ENCODE measurements at regions not wholly inside any gene's neighbourhood (a gene's known extent, or its start where the extent isn't known, plus 50 kb on each side); places are given as distances from the start of the nearest gene placed in this dataset.
"Not testable (repeated sequence)": the region's sequence is repeated elsewhere in the genome, so short reads cannot be mapped to it uniquely, and the experiment has no call there.

GRCh38 chr2:51789918-51790317 is 758.0 kb upstream of the NRXN1 start:
- no peak for DNase-seq

GRCh38 chr2:51782921-51783765 is 751.2 kb upstream of the NRXN1 start:
- DNase-seq, result no peak

DNA sequence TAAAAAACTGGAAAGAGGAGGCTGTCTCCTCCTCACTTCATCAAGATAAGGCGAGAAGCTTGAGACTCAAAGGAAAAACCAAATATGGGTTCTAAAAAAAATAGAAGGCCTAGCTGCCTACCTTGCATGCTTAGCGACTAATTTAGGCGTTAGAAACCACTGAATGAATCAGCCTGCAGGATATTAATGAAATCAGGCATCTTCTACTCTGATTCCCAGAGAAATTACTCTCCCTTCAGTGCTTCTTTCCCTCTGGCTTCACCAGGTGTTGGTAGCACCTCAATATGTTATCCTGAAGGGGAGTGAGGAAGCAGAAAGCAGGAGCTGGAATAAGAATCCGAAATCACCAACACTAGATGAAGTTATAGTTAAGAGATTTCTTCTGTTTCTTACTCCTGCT is 749.8 kb upstream of the NRXN1 start:
- no peak for DNase-seq

DNA sequence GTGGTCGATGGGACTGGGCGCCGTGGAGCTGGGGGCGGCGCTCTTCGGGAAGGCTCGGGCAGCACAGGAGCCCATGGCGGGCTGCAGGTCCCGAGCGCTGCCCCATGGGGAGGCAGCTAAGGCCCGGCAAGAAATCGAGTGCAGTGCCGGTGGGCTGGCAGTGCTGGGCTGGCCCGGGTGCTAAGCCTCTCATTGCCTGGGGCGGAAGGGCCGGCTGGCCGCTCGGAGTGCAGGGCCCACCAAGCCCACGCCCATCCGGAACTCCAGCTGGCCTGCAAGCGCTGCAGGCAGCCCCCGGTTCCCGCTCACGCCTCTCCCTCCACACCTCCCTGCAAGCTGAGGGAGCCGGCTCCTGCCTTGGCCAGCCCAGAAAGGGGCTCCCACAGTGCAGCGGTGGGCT is 748.4 kb upstream of the NRXN1 start:
- DNase-seq, result no peak

GRCh38 chr2:51779723-51780122 is 747.8 kb upstream of the NRXN1 start:
- not testable (repeated sequence) for DNase-seq

DNA sequence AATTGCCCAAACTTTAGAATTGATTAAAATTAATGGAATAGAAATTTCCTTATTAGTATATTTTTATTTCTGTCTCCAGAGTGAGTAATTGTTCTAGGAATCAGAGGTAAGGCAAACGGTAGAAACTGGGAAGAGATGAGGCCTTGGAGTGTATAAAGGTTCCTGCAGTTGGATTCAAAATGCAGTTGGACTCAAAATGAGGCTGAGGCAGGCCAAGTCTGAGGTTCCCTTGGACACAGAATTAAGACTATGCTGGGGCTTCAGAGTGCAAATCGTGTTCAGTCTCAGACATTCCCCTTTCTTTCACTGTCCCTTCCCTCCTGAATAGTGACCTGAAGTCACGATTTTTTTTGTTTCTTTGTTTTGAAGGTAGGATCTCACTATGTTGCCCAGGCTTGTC is 746.9 kb upstream of the NRXN1 start:
- no peak for DNase-seq

- not testable (repeated sequence) for DNase-seq
Measured at GRCh38 chr2:51774606-51775005, 742.7 kb upstream of the NRXN1 start.

GRCh38 chr2:51760441-51760840 is 728.5 kb upstream of the NRXN1 start:
- no peak for DNase-seq

DNA sequence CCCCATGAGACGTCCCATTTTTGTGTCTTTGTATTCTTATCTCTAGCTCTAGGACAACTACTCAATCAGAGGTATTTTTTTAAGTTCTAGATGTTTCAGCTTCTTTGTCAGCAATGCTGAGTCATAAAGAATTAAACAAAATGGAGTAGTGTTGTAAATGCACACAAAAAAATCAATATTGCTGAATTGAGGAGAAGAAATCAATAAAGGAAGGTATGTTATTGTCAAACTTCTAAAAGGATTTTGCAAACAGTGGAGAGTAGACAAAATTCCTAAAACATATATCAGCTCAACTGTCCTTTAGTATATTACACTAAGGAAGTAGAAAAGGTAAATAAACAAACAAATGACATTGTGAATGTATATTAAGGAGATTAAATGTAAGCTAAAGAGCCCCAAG is 726.1 kb upstream of the NRXN1 start:
- no peak for DNase-seq

GRCh38 chr2:51734115-51734514 is 702.2 kb upstream of the NRXN1 start:
- DNase-seq, result no peak

DNA sequence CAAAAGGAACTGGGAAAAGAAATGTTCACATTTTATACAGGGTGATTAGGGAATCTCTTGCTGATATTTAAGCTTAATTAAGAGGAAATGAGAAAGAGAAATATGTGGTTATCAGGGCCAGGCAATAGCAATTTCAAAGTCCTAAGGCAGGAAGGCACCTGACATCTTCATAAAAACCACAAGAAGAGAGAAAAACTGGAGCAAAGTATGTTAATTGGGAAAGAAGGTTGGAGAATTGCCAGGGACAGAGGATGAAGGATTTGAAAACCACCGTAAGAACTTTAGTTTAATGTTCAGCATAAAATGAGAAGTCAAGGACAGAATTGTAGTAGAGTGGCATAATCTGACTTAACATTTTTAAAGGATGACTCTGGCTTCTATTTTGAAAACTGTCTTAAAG is 691.8 kb upstream of the NRXN1 start:
- no peak for DNase-seq

DNA sequence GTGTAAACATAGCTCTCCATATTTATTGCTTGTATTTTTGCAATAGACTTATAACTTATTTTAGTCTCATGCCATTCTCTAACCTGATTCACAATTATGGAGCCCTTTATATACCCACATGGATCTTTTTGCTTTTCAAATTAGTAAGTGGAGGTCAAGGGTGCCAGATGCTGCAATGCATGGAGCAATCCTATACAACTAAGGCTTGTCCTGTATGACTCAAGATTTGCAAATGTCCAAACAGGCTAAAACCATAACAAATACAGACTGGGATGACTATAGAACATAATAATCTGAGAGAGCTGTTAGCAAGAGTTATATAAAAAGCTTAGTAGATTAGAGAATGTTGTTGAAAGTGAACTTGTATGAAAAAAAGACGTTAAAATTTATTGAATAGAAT is 690.4 kb upstream of the NRXN1 start:
- DNase-seq, result no peak

DNA sequence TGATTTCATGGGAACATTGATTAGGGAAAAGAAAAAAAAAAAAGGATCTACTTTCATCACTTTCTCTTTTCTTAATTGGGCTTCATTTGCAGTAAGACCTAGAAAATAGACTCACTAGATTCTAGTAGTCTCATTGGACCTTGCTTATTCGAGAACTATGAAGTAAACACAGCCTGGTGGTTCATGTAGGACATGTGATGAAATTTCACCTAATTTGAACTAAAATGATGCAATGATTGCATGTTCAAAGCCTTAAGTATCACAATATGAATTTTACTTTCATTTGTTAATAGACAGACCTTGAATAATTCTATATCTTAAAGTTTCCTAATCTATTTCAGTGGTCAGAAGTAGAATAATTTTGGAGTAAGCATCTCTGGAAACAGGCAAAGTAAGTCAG is 688.9 kb upstream of the NRXN1 start:
- no peak for DNase-seq

DNA sequence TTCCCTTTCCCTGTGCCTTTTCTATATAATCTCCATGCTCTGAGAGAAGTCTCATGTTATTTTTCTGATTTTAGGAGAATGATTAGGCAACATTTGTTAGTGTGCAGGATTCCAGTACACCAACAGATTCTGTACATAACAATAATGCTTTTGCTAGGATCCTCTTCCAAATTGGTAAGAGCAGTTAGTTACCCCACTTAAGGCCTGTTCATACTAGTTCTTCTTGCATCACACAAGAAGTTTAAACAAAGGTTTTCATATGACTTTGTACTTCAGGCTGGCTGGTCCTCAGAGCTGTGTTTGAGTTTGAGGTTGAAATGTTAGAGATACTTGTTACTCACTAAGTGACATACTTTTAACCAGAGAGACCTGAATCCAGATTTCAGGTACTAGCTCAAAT is 686.9 kb upstream of the NRXN1 start:
- DNase-seq, result no peak

- no peak for DNase-seq
Measured at GRCh38 chr2:51717312-51717711, 685.4 kb upstream of the NRXN1 start.

- DNase-seq, result no peak
Measured at GRCh38 chr2:51711766-51712165, 679.8 kb upstream of the NRXN1 start.

DNA sequence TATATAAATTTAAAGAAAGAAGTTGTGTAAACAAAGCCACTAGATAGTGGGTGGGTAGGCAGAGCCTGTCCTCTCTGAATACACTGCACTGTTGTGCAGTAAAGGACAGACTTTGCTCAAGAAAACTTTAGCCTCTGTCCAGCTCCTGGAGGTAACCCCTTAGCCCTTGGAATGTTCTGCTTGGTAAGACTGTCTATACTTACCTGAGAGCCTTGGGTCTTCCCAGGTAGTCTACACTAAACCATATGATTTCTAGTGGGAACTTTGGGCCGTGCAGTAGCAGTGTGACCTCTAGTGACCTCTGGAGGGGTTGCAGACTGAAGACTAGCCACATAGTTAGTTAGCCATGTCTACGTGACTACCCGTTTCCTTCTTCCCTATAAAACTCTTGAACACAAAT is 678.3 kb upstream of the NRXN1 start:
- DNase-seq, result no peak

GRCh38 chr2:51707625-51708024 is 675.7 kb upstream of the NRXN1 start:
- DNase-seq, result no peak

DNA sequence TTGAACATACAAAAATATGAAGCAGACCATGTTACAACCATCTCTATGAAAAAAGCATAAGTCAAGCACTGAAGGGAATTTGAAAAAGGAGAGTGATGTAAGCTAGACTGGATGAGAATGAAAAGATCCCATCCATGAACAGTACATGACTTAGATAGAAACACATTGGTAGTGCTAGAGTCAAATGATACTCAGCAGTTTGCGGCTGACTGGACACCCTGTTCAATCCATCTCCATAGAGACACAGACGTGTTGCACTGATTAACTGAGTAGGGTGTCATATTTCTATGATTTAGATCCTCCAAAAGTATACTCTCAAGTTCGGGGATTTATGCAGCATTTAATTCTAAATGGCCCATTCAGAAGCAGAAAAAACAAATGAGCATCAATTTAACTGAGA is 674.3 kb upstream of the NRXN1 start:
- DNase-seq, result no peak

DNA sequence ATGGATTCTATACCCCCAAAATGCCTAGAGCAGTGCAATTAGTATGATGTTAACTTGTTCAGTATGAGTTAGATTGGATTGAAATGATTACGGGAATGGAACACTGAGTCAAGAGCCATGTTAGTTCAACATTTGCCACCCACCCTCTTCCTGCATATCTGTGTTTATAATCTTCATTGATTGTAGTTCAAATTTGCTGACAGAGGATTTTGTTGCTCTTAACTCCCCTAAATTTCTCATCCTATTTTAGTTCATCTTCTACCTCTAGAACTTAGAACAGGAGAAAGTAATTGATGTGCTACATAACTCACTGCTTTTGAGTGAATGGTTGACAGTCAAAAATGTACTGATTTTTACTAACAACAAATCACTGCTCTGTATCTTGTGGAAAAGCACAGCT is 673.5 kb upstream of the NRXN1 start:
- no peak for DNase-seq

GRCh38 chr2:51698021-51698420 is 666.1 kb upstream of the NRXN1 start:
- no peak for DNase-seq

GRCh38 chr2:51697095-51697494 is 665.2 kb upstream of the NRXN1 start:
- no peak for DNase-seq

DNA sequence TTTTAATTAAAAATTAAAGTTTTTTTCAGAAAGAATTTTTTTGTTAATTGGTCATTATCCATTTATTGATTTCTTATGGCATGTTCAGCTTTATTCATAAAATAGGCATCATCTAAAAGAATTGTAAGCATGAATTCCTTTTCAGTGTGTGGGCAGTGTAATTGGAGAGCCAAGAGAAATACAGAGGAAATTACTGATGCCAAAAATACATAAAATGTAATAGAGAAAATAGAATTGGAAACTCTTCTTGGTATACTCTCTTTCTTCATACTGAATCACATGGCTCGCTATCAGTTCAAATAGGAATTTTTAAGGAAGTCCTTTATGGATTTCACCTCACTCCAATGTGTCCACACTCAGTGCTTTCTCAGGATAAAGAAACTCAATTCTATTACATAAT is 663.6 kb upstream of the NRXN1 start:
- DNase-seq, result no peak

- DNase-seq, result no peak
Measured at GRCh38 chr2:51693640-51694039, 661.7 kb upstream of the NRXN1 start.
